IPS-15b (cell line): ENCODE measurements at regions not wholly inside any gene's neighbourhood (a gene's known extent, or its start where the extent isn't known, plus 50 kb on each side); places are given as distances from the start of the nearest gene placed in this dataset.
"Not testable (repeated sequence)": the region's sequence is repeated elsewhere in the genome, so short reads cannot be mapped to it uniquely, and the experiment has no call there.

Experiments used
- H3K27me3 ChIP-seq: one replicate; pipeline ENCODE4 v1.6.1; 2013; ENCODE audit warnings: low read length; ENCODE audit not compliant: control insufficient read depth, insufficient read depth
- H3K36me3 ChIP-seq: one replicate; pipeline ENCODE4 v1.6.1; 2013; ENCODE audit warnings: low read length; ENCODE audit not compliant: control insufficient read depth, insufficient read depth
- H3K4me1 ChIP-seq: one replicate; pipeline ENCODE4 v1.6.1; 2013; ENCODE audit warnings: mild to moderate bottlenecking, low read length; ENCODE audit not compliant: control insufficient read depth, insufficient read depth
- H3K4me3 ChIP-seq: one replicate; pipeline ENCODE4 v1.5.1; 2013; ENCODE audit warnings: low read depth, low read length
- H3K9ac ChIP-seq: one replicate; pipeline ENCODE4 v1.6.1; 2013; ENCODE audit warnings: low read depth, mild to moderate bottlenecking, low read length
- H3K9me3 ChIP-seq: one replicate; pipeline ENCODE4 v1.6.1; 2013; ENCODE audit warnings: mild to moderate bottlenecking, low read length; ENCODE audit not compliant: control insufficient read depth, insufficient read depth

DNA sequence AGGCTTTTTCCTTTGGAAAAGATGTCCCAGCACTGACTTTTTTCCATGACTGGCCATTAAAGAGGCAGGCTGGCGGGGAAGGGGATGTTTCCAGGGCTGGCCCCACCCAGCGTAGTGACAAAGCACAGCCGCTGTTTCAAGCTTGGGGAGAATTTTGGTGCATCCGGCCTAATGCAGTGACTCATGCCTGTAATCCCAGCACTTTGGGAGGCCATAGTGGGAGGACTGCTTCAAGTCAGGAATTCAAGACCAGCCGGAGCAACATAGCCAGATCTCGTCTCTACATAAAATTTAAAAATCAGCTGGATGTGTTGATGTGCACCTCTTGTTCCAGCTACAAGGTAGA, 78.0 kb upstream of the SH3BP4 start:
- H3K4me3 ChIP-seq, result no peak overlapping the region
- no peaks in the 10 kb centered on the region for H3K27me3 ChIP-seq
- H3K36me3 ChIP-seq, result no peaks in the 10 kb centered on the region
- H3K4me1 ChIP-seq, result no peaks in the 10 kb centered on the region
- H3K9me3 ChIP-seq, result no peaks in the 10 kb centered on the region
- no peak overlapping the region for H3K9ac ChIP-seq

- no peaks in the 10 kb centered on the region for H3K36me3 ChIP-seq
- H3K9ac ChIP-seq, result no peak overlapping the region
- H3K27me3 ChIP-seq, result no peaks in the 10 kb centered on the region
- no peaks in the 10 kb centered on the region for H3K9me3 ChIP-seq
- H3K4me3 ChIP-seq, result no peak overlapping the region
- H3K4me1 ChIP-seq, result no peaks in the 10 kb centered on the region
Measured at GRCh38 chr2:234873103-234873827, 78.6 kb upstream of the SH3BP4 start.

- H3K27me3 ChIP-seq, result no peaks in the 10 kb centered on the region
- H3K9ac ChIP-seq, result no peak overlapping the region
- no peaks in the 10 kb centered on the region for H3K4me1 ChIP-seq
- no peak overlapping the region for H3K4me3 ChIP-seq
- H3K9me3 ChIP-seq, result no peaks in the 10 kb centered on the region
- no peaks in the 10 kb centered on the region for H3K36me3 ChIP-seq
Measured at GRCh38 chr2:234869969-234870368, 81.8 kb upstream of the SH3BP4 start.

DNA sequence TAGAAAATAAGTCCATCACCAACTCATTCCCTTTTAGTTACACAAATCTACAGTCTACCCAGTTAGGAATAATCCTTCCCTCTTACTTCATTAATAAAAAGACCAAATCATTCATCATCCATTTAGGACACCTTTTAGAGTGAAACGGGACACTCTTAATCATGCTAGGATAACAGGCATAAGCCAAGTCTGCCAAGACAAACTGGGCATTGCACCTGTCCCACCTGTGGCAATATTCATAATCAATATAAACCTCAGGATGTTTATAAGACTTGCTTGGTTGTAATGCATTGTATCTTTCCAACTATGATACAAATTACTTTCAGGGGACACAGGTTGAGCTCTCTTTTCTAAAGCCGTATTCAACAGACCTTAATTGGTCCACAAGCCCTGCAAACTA, 82.7 kb upstream of the SH3BP4 start:
- Histone ChIP-seq H3K36me3 (no peaks in the 10 kb centered on the region), H3K4me1 (no peaks in the 10 kb centered on the region), H3K27me3 (no peaks in the 10 kb centered on the region), H3K4me3 (no peak overlapping the region), H3K9me3 (no peaks in the 10 kb centered on the region), H3K9ac (no peak overlapping the region)

DNA sequence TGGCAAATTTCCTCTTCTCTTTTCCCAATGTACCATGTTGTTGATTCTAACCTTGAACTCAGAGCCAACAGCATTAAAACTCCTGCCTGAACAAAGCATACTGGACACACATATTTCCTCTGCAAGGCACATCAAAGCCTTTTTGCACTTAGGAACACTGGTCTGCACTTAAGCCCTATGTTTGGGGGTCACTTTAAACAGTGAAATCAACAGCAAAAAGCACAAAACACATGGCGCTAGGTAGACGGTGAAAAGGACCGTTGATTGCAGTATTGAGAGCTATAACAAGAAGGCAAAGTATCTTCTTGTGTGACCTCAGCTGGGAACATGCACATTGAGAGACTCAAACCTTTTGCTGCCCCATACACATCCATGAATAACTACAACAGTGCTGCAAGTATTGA, 83.9 kb upstream of the SH3BP4 start:
- no peak overlapping the region for H3K4me3 ChIP-seq
- no peaks in the 10 kb centered on the region for H3K9me3 ChIP-seq
- no peaks in the 10 kb centered on the region for H3K27me3 ChIP-seq
- no peak overlapping the region for H3K9ac ChIP-seq
- no peaks in the 10 kb centered on the region for H3K4me1 ChIP-seq
- no peaks in the 10 kb centered on the region for H3K36me3 ChIP-seq

DNA sequence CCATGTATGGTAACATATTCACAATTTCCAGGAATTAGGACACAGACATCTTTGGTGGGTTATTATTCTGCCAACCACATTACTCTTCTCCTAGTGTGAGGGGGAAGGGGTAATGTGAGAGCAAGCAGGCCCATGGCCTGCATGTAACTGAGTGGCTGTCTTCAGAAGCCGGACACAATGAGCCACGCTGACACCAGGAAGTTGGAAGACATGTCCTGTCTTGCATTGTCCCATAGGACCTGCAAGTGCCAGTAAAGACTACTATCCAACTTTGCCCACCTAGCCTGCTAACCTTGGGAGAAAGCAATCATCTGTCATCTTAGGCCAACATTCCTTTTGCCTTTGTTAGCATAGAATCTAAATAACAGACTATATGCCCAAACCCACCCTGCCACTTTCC, 86.2 kb upstream of the SH3BP4 start:
- no peak overlapping the region for H3K9ac ChIP-seq
- H3K36me3 ChIP-seq, result no peaks in the 10 kb centered on the region
- no peaks in the 10 kb centered on the region for H3K9me3 ChIP-seq
- no peak overlapping the region for H3K4me3 ChIP-seq
- H3K27me3 ChIP-seq, result no peaks in the 10 kb centered on the region
- no peaks in the 10 kb centered on the region for H3K4me1 ChIP-seq

- no peaks in the 10 kb centered on the region for H3K27me3 ChIP-seq
- no peak overlapping the region for H3K9ac ChIP-seq
- no peaks in the 10 kb centered on the region for H3K9me3 ChIP-seq
- H3K4me3 ChIP-seq, result no peak overlapping the region
- no peaks in the 10 kb centered on the region for H3K4me1 ChIP-seq
- H3K36me3 ChIP-seq, result no peaks in the 10 kb centered on the region
Measured at GRCh38 chr2:234865040-234865439, 86.8 kb upstream of the SH3BP4 start.

DNA sequence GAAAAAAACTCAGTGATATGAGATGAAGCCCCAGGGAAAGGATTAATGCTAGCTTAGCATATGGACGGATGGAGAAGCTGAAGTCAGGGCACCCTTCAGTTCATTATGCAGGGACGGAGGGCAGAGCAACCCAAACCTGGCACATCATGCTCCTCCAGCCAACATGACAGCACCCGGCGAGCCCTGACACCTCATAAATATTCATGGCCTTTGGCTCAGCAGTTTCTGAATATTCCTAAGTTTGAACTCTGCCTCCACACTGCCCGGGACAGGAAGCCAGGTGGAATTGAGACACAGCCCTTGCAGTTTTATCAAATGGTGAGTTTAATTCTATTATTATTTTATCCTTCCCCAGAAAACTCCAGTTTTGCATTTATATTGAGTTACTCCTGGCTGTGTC, 87.3 kb upstream of the SH3BP4 start:
- Histone ChIP-seq H3K36me3 (no peaks in the 10 kb centered on the region), H3K27me3 (no peaks in the 10 kb centered on the region), H3K9me3 (no peaks in the 10 kb centered on the region), H3K4me3 (no peak overlapping the region), H3K4me1 (no peaks in the 10 kb centered on the region), H3K9ac (no peak overlapping the region)

- no peaks in the 10 kb centered on the region for H3K27me3 ChIP-seq
- H3K36me3 ChIP-seq, result no peaks in the 10 kb centered on the region
- H3K4me1 ChIP-seq, result no peaks in the 10 kb centered on the region
- H3K9me3 ChIP-seq, result no peaks in the 10 kb centered on the region
- H3K4me3 ChIP-seq, result no peak overlapping the region
- H3K9ac ChIP-seq, result no peak overlapping the region
Measured at GRCh38 chr2:234863043-234863934, 88.5 kb upstream of the SH3BP4 start.

- H3K9me3 ChIP-seq, result no peaks in the 10 kb centered on the region
- no peaks in the 10 kb centered on the region for H3K36me3 ChIP-seq
- H3K27me3 ChIP-seq, result no peaks in the 10 kb centered on the region
- H3K4me3 ChIP-seq, result no peak overlapping the region
- no peak overlapping the region for H3K9ac ChIP-seq
- H3K4me1 ChIP-seq, result no peaks in the 10 kb centered on the region
Measured at GRCh38 chr2:234861841-234862735, 89.7 kb upstream of the SH3BP4 start.

- H3K9ac ChIP-seq, H3K4me3 ChIP-seq: not testable (repeated sequence)
Measured at GRCh38 chr2:234859330-234859872, 92.4 kb upstream of the SH3BP4 start.

More at GRCh38 chr2:234859330-234859872, 92.4 kb upstream of the SH3BP4 start:
- H3K36me3 ChIP-seq, H3K27me3 ChIP-seq, H3K9me3 ChIP-seq, H3K4me1 ChIP-seq: not testable (repeated sequence)
